HG02571 (cell line): ENCODE measurements at regions not wholly inside any gene's neighbourhood (a gene's known extent, or its start where the extent isn't known, plus 50 kb on each side); places are given as distances from the start of the nearest gene placed in this dataset.

Experiments
- ATAC-seq: cut with Tn5 transposase; IDR thresholded peaks from one replicate; pipeline ENCODE4 v1.9.1; 2021; ENCODE audit warnings: mild to moderate bottlenecking, moderate library complexity; ENCODE audit not compliant: unreplicated experiment

- ATAC-seq = no peak
Measured at GRCh38 chr5:96049398-96050272, 88.0 kb upstream of the ELL2 start.

- ATAC-seq = no peak
Measured at GRCh38 chr5:96048763-96049162, 87.1 kb upstream of the ELL2 start.

DNA sequence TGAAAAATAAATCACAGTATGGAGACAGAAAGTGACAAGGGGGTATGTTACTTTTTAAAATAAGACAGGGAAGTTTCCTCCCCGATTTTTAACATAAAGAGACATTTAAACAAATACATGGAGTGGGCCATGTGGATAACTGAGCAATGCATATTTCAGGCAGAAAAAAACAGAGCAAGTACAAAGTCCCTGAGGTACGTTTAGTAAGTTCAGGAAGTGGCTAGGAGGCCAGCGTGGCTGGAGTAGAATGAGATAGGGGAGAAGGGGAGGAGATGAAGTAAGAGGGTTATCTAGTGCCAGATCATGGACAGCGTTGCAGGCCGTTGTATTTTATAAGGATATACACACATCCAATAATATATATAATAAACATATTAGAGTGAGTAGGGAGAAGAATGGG, 84.2 kb upstream of the ELL2 start:
- ATAC-seq = no peak

- ATAC-seq = no peak
Measured at GRCh38 chr5:96043446-96043845, 81.8 kb upstream of the ELL2 start.

GRCh38 chr5:96037128-96037527, 75.5 kb upstream of the ELL2 start:
- ATAC-seq = no peak

GRCh38 chr5:96036301-96036700, 74.7 kb upstream of the ELL2 start:
- ATAC-seq = no peak

GRCh38 chr5:96035796-96036195, 74.1 kb upstream of the ELL2 start:
- no peak for ATAC-seq

DNA sequence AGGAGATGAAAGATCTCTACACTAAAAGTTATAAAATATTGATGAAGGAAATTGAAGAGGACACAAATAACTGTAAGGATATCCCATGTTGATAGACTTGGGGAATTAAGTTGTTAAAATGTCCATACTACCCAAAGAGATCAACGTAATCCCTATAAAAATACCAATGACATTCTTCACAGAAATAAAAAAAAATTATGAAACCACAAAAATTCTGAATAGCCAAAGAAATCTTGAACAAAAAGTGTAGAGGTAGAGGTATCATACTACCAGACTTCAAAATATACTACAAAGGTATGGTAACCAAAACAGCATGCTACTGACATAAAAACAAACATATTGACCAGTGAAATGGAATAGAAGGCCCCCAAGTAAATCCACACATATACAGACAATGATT, 71.5 kb upstream of the ELL2 start:
- ATAC-seq = no peak

DNA sequence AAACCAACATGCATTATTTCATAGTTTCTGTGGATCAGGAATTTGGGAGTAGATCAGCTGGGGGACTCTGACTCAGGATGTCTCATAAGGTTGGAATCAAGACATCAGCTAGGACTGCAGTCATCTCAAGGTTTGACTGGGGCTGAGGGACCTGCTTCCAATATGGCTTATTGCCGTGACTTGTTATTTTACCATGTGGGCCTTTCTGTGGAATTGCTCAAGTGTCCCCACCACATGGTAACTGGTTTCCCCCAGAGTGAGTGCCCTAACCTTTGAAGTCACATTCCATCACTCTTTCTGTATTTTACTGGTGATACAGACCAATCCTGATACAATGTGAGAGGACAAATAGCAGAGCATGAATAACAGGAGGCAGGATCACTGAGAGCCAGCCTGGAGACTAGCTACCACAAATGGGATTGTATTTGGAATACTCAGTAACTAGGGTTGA, 70.2 kb upstream of the ELL2 start:
- no peak for ATAC-seq

GRCh38 chr5:96031180-96031579, 69.5 kb upstream of the ELL2 start:
- ATAC-seq = no peak

DNA sequence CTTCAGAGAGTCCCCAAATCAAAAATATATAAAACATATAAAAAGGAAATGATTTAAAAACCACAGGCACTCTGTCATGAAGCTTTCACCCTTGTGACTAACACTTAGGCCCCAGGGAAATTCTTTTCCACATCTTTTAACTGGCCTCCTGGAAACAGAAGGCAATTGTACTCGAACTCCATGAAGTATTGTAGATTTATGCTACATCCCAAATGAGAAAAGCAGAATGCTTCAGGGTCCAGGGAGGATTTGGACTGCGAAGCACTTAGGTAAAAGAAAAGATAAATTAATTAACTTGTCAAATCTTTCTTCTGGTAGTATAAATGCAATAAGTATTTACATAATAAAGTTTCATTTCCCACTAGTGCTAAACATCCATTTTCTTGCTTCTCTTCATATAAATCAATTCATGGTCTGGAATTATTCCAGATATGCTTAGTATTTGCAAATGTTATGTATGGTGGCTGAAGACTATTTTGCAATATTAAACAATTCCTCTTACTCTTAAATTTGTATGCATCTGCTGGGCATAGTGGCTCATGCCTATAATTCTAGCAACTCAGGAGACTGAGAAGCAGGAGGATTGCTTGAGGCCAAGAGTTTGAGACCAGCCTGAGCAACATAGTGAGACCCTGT, 64.9 kb upstream of the ELL2 start:
- no peak for ATAC-seq

GRCh38 chr5:96024683-96025475, 63.2 kb upstream of the ELL2 start:
- no peak for ATAC-seq

- no peak for ATAC-seq
Measured at GRCh38 chr5:96023518-96023917, 61.9 kb upstream of the ELL2 start.

- no peak for ATAC-seq
Measured at GRCh38 chr5:96022971-96023370, 61.3 kb upstream of the ELL2 start.

GRCh38 chr5:96017951-96018350, 56.3 kb upstream of the ELL2 start:
- ATAC-seq = no peak

- ATAC-seq = no peak
Measured at GRCh38 chr5:96016216-96016615, 54.6 kb upstream of the ELL2 start.

GRCh38 chr5:96015709-96016108, 54.1 kb upstream of the ELL2 start:
- ATAC-seq = no peak

GRCh38 chr5:96014395-96014794, 52.7 kb upstream of the ELL2 start:
- no peak for ATAC-seq

DNA sequence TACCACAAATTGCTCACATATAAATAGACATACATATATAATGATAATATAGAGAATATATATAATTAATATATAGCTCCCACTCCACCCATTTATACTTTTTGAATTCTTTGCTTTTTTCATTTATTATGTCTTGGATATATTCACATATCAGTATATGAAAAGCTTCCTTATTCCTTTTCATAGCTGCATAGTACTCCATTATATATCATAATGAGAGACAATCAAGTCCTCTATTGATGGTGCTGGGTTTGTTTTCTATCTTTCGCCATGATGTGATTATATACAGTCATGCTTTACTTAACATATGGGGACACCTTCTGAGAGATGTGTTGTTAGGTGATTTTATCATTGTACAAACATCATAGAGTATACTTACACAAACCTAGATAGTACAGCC, 51.6 kb upstream of the ELL2 start:
- no peak for ATAC-seq

DNA sequence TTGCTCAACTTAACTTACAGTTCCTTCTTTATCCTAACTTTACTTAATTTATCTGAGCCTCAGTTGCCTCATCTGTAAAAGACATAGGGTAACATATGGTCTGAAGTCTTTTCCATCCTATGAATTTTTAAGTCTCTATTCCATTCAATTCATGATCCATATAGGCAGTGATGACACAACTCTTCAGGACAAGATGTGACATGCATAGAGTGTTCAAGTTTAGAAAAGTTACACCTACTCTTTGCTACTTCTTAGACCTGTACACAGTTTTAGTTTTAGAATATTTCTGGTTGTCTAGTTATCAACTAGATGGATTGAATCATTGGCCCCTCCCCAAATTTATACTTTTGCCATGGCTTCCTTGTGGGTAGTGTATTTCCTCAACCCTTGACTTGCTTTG, 50.7 kb upstream of the ELL2 start:
- ATAC-seq = no peak
